Astrocyte (in vitro differentiated cells and primary cell): ENCODE measurements at regions not wholly inside any gene's neighbourhood (a gene's known extent, or its start where the extent isn't known, plus 50 kb on each side); places are given as distances from the start of the nearest gene placed in this dataset.

Experiments used
- EZH2 ChIP-seq: IDR thresholded peaks from 2 replicates; pipeline ENCODE4 v1.6.1; 2012; ENCODE audit warnings: mild to moderate bottlenecking, low read length, inconsistent platforms; ENCODE audit not compliant: insufficient read depth
- TF ChIP-seq, protein P1 (sequence below): IDR thresholded peaks from 2 replicates; pipeline ENCODE4 v1.5.1; 2011; ENCODE audit warnings: low read depth, mild to moderate bottlenecking, inconsistent platforms, low read length, moderate library complexity; ENCODE audit not compliant: insufficient read depth

DNA sequence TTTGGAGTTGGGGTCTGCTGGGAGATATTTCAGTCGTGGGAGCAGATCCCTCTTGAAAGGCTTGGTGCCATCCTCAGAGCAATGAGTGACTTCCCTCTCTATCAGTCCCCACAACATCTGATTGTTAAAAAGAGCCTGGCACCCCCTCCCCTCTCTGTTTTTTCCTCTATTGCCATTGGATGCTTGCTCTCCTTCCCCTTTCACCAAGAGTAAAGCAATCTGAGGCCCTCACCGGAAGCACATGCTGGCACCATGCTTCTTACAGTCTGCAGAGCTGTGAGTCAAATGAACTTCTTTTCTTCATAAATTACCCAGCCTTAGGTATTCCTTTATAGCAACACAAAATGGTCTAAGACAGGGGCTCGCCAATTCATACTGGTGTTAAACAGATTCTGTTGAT is 99.1 kb upstream of the CCND2 start:
- TF ChIP-seq, protein P1, sequence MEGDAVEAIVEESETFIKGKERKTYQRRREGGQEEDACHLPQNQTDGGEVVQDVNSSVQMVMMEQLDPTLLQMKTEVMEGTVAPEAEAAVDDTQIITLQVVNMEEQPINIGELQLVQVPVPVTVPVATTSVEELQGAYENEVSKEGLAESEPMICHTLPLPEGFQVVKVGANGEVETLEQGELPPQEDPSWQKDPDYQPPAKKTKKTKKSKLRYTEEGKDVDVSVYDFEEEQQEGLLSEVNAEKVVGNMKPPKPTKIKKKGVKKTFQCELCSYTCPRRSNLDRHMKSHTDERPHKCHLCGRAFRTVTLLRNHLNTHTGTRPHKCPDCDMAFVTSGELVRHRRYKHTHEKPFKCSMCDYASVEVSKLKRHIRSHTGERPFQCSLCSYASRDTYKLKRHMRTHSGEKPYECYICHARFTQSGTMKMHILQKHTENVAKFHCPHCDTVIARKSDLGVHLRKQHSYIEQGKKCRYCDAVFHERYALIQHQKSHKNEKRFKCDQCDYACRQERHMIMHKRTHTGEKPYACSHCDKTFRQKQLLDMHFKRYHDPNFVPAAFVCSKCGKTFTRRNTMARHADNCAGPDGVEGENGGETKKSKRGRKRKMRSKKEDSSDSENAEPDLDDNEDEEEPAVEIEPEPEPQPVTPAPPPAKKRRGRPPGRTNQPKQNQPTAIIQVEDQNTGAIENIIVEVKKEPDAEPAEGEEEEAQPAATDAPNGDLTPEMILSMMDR, result no peak
- no peak for TF ChIP-seq EZH2
